Mucosa of gallbladder (tissue), 1 donor: ENCODE measurements at regions not wholly inside any gene's neighbourhood (a gene's known extent, or its start where the extent isn't known, plus 50 kb on each side); places are given as distances from the start of the nearest gene placed in this dataset.
"Not testable (repeated sequence)": the region's sequence is repeated elsewhere in the genome, so short reads cannot be mapped to it uniquely, and the experiment has no call there.

ENCODE experiments used
- DNase-seq: peaks from one replicate; pipeline ENCODE4 v3.0.0-alpha.2; 2020; ENCODE audit warnings: low spot score
- donor health status: DM: no; HTN: no; CAD: no.

GRCh38 chr2:144671695-144672455, 152.0 kb upstream of the ZEB2 start:
- no peak for DNase-seq

GRCh38 chr2:144670738-144671137, 150.8 kb upstream of the ZEB2 start:
- DNase-seq: no peak

- no peak for DNase-seq
Measured at GRCh38 chr2:144670080-144670479, 150.2 kb upstream of the ZEB2 start.

GRCh38 chr2:144669196-144669987, 149.5 kb upstream of the ZEB2 start:
- DNase-seq: no peak

- no peak for DNase-seq
Measured at GRCh38 chr2:144668493-144669110, 148.7 kb upstream of the ZEB2 start.

- DNase-seq: no peak
Measured at GRCh38 chr2:144666032-144666431, 146.1 kb upstream of the ZEB2 start.

- DNase-seq: no peak
Measured at GRCh38 chr2:144663207-144663606, 143.3 kb upstream of the ZEB2 start.

GRCh38 chr2:144660518-144661316, 140.8 kb upstream of the ZEB2 start:
- DNase-seq: no peak

GRCh38 chr2:144659731-144660275, 139.9 kb upstream of the ZEB2 start:
- DNase-seq: no peak

GRCh38 chr2:144654523-144654922, 134.6 kb upstream of the ZEB2 start:
- no peak for DNase-seq

- no peak for DNase-seq
Measured at GRCh38 chr2:144650907-144651306, 131.0 kb upstream of the ZEB2 start.

- no peak for DNase-seq
Measured at GRCh38 chr2:144648837-144649465, 129.0 kb upstream of the ZEB2 start.

- no peak for DNase-seq
Measured at GRCh38 chr2:144645083-144645778, 125.3 kb upstream of the ZEB2 start.

GRCh38 chr2:144644549-144644948, 124.6 kb upstream of the ZEB2 start:
- DNase-seq: no peak

GRCh38 chr2:144643537-144644336, 123.8 kb upstream of the ZEB2 start:
- no peak for DNase-seq

- DNase-seq: no peak
Measured at GRCh38 chr2:144642856-144643255, 122.9 kb upstream of the ZEB2 start.

GRCh38 chr2:144642131-144642530, 122.2 kb upstream of the ZEB2 start:
- no peak for DNase-seq

GRCh38 chr2:144638250-144638649, 118.3 kb upstream of the ZEB2 start:
- DNase-seq: not testable (repeated sequence)

- not testable (repeated sequence) for DNase-seq
Measured at GRCh38 chr2:144636860-144637259, 116.9 kb upstream of the ZEB2 start.

GRCh38 chr2:144632809-144633208, 112.9 kb upstream of the ZEB2 start:
- no peak for DNase-seq
